ENCODE measurements at regions not wholly inside any gene's neighbourhood (a gene's known extent, or its start where the extent isn't known, plus 50 kb on each side); places are given as distances from the start of the nearest gene placed in this dataset.

- Histone ChIP-seq H3K9ac (ENCODE audit: insufficient read depth in 1 of 2, low read length in 2 of 2) (no peak overlapping the region), H3K36me3 (ENCODE audit: control insufficient read depth in 4 of 4, insufficient read depth in 4 of 4, low read length in 4 of 4) (no peaks in the 10 kb centered on the region), H3K27ac (ENCODE audit: low read depth in 1 of 2, low read length in 1 of 2) (no peak overlapping the region), H3K4me1 (ENCODE audit: control insufficient read depth in 5 of 5, insufficient read depth in 5 of 5, low read length in 5 of 5) (peaks cover 0 to 33% (median 7%) of the 10 kb centered on the region in 5 donors), H3K27me3 (ENCODE audit: control insufficient read depth in 3 of 3, insufficient read depth in 3 of 3, low read length in 2 of 3) (no peaks in the 10 kb centered on the region), H3K9me3 (ENCODE audit: control insufficient read depth in 4 of 4, insufficient read depth in 3 of 4, low read length in 3 of 4) (peaks cover 0 to 2% (median 0%) of the 10 kb centered on the region in 4 donors), H3K4me3 (no peak overlapping the region)
- 79 to 82% methylated on average over 6 of the region's 6 CpGs for WGBS, 2 donors
- ATAC-seq (ENCODE audit: insufficient read depth, low FRiP score) = no peak
- no peak for DNase-seq
- TF ChIP-seq, protein P1, sequence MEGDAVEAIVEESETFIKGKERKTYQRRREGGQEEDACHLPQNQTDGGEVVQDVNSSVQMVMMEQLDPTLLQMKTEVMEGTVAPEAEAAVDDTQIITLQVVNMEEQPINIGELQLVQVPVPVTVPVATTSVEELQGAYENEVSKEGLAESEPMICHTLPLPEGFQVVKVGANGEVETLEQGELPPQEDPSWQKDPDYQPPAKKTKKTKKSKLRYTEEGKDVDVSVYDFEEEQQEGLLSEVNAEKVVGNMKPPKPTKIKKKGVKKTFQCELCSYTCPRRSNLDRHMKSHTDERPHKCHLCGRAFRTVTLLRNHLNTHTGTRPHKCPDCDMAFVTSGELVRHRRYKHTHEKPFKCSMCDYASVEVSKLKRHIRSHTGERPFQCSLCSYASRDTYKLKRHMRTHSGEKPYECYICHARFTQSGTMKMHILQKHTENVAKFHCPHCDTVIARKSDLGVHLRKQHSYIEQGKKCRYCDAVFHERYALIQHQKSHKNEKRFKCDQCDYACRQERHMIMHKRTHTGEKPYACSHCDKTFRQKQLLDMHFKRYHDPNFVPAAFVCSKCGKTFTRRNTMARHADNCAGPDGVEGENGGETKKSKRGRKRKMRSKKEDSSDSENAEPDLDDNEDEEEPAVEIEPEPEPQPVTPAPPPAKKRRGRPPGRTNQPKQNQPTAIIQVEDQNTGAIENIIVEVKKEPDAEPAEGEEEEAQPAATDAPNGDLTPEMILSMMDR (IDR thresholded peaks at IDR 0.05; ENCODE audit: control extremely low read depth, extremely low read depth) = no peak
These were observed 88.9 kb upstream of the SLC35G4 start for GRCh38 chr18:11520536-11520935.

- ATAC-seq (ENCODE audit: insufficient read depth, low FRiP score) (no peak), DNase-seq (peak; percentile 63 to 79 (median 72))
- TF ChIP-seq, protein P1 (IDR thresholded peaks at IDR 0.05; ENCODE audit: control extremely low read depth, extremely low read depth) = peak; percentile 24
- H3K36me3 ChIP-seq (ENCODE audit: control insufficient read depth in 4 of 4, insufficient read depth in 4 of 4, low read length in 4 of 4) = no peaks in the 10 kb centered on the region
- no peak overlapping the region for H3K9ac ChIP-seq (ENCODE audit: insufficient read depth in 1 of 2, low read length in 2 of 2)
- 49 to 53% methylated on average over 24 of the region's 24 CpGs for WGBS, 2 donors
- peaks cover 0 to 2% (median 0%) of the 10 kb centered on the region in 4 donors for H3K9me3 ChIP-seq (ENCODE audit: control insufficient read depth in 4 of 4, insufficient read depth in 3 of 4, low read length in 3 of 4)
- H3K4me3 ChIP-seq = no peak overlapping the region
- H3K4me1 ChIP-seq (ENCODE audit: control insufficient read depth in 5 of 5, insufficient read depth in 5 of 5, low read length in 5 of 5) = peaks cover 0 to 38% (median 7%) of the 10 kb centered on the region in 5 donors
- no peak overlapping the region for H3K27ac ChIP-seq (ENCODE audit: low read depth in 1 of 2, low read length in 1 of 2)
- no peaks in the 10 kb centered on the region for H3K27me3 ChIP-seq (ENCODE audit: control insufficient read depth in 3 of 3, insufficient read depth in 3 of 3, low read length in 2 of 3)
These were observed 90.4 kb upstream of the SLC35G4 start for GRCh38 chr18:11518788-11519685.

- DNase-seq = peak in 2 of 3 donors; percentile 46 to 60
- 65 to 70% methylated on average over 3 of the region's 3 CpGs for WGBS, 2 donors
These were observed 91.7 kb upstream of the SLC35G4 start for GRCh38 chr18:11517704-11518103.

More at GRCh38 chr18:11517704-11518103, 91.7 kb upstream of the SLC35G4 start:
- TF ChIP-seq, protein P1 (IDR thresholded peaks at IDR 0.05; ENCODE audit: control extremely low read depth, extremely low read depth) = no peak
- no peak for ATAC-seq (ENCODE audit: insufficient read depth, low FRiP score)
- H3K4me3 ChIP-seq = no peak overlapping the region
- no peak overlapping the region for H3K9ac ChIP-seq (ENCODE audit: insufficient read depth in 1 of 2, low read length in 2 of 2)
- no peak overlapping the region for H3K27ac ChIP-seq (ENCODE audit: low read depth in 1 of 2, low read length in 1 of 2)
- H3K36me3 ChIP-seq (ENCODE audit: control insufficient read depth in 4 of 4, insufficient read depth in 4 of 4, low read length in 4 of 4) = no peaks in the 10 kb centered on the region
- H3K4me1 ChIP-seq (ENCODE audit: control insufficient read depth in 5 of 5, insufficient read depth in 5 of 5, low read length in 5 of 5) = peaks cover 0 to 40% (median 7%) of the 10 kb centered on the region in 5 donors
- peaks cover 0 to 2% (median 0%) of the 10 kb centered on the region in 4 donors for H3K9me3 ChIP-seq (ENCODE audit: control insufficient read depth in 4 of 4, insufficient read depth in 3 of 4, low read length in 3 of 4)
- H3K27me3 ChIP-seq (ENCODE audit: control insufficient read depth in 3 of 3, insufficient read depth in 3 of 3, low read length in 2 of 3) = no peaks in the 10 kb centered on the region
